Amniotic epithelial cell (primary cell): ENCODE measurements at regions not wholly inside any gene's neighbourhood (a gene's known extent, or its start where the extent isn't known, plus 50 kb on each side); places are given as distances from the start of the nearest gene placed in this dataset.
"Not testable (repeated sequence)": the region's sequence is repeated elsewhere in the genome, so short reads cannot be mapped to it uniquely, and the experiment has no call there.

Source experiments
- DNase-seq: peaks from one replicate; pipeline ENCODE4 v3.0.0-alpha.2; 2010; ENCODE audit warnings: low read depth

- DNase-seq: no peak
Observed at GRCh38 chr5:14054965-14055963, 87.9 kb upstream of the TRIO start.

GRCh38 chr5:14054111-14054854, 88.9 kb upstream of the TRIO start:
- DNase-seq: no peak

GRCh38 chr5:14050821-14051220, 92.3 kb upstream of the TRIO start:
- DNase-seq: no peak

- no peak for DNase-seq
Observed at GRCh38 chr5:14048434-14048833, 94.7 kb upstream of the TRIO start.

- DNase-seq: peak; percentile 6
Observed at GRCh38 chr5:14041528-14042192, 97.2 kb upstream of the DNAH5 start.

DNA sequence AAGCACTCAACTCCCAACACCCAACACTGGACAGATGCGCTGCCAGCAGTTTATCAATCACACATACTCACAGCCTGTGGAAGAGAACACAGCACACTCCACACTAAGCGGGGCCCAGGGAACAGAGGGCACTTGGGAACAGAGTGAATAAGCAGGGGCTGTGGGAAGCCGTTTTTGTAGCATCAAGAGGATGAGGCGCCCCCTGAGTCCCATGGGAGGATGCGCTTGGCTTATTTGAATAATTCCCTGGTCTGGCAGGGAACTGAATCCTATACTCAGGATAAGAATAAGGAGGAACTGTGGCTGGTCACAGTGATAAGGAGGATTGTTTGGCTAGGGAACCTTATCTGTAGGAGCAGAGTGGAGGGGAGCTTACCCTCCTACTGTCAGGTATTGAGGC, 96.1 kb upstream of the DNAH5 start:
- DNase-seq: no peak

GRCh38 chr5:14039576-14039975, 95.1 kb upstream of the DNAH5 start:
- no peak for DNase-seq

- DNase-seq: no peak
Observed at GRCh38 chr5:14039063-14039462, 94.6 kb upstream of the DNAH5 start.

DNA sequence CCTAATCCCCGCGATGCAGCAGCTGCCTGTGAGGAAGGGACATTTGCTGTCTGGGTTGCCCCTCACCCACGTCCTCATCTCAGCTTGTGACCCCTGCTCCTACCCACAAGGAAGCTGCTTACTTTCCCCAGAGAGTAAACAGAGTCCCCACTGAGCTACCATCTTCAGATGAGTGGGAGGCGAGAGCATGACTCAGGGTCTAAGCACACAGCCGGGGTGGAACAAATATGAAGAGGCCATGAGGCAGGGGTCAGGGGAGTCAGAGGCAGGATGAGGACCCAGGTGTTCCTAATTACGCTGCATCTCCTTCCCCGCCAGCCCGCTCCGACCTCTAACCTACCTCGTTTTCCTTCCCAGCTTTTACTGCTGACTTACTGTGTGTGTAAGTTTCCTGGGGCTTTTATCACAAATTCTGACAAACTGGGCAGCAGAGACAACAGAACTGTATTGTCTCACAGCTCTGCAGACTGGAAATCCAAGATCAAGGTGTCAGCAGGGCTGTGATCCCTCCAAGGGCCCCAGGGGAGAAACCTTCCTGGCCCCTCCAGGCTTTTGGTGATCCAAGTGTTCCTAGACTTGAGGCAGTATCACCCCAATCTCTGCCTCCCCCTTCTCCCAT, 94.0 kb upstream of the DNAH5 start:
- peak; percentile 58 for DNase-seq

DNA sequence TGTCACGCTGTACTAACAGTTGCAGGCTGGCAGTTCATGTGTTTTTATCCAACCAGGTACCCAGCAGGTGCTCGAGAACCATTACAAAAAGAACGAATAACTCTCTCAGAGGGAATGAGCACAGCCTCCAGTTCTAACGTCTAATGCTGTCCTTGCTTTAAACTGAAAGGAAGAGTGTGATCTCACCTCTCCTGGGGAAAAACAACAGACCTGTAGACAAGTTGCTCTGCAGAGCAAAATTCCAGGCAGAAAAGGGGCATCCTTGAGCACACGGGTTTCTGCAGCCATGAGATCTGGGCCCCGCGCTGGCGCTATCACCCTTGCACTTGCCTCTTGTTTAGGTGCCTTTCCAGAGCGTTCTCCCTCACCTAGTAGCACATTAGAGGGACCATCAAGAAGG, 92.5 kb upstream of the DNAH5 start:
- DNase-seq: peak; percentile 13

- no peak for DNase-seq
Observed at GRCh38 chr5:14036514-14036913, 92.0 kb upstream of the DNAH5 start.

DNA sequence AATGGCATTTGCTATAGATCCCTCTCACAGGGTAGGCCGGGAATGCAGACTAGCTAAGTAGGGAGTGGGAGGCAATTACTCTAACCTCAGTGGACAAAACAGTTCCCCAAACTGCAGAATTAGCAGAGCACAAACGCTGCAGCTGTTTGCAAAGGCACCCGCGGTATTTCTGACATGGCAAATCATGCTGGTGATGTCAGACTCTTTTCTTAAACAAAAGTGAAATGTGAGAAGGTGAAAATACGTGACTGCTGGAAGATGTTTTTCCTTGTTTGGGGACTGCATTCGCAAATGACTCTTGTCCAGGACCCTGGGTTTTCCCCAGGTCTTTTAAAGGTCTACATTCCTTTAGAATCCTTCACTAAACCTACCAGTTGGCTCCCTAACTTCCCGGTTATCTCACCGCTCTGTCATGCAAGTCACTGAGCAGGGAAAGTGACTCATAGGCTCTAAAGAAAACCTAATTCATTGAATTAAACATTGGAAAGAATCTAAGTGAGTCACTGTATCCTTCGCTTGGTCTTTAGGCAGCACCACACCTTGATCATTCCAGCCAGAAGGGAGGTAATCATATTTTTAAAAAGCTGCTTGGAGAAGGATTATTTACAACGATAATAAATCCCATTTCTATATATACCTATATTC, 91.5 kb upstream of the DNAH5 start:
- peak; percentile 87 for DNase-seq

GRCh38 chr5:14034963-14035362, 90.5 kb upstream of the DNAH5 start:
- DNase-seq: no peak

DNA sequence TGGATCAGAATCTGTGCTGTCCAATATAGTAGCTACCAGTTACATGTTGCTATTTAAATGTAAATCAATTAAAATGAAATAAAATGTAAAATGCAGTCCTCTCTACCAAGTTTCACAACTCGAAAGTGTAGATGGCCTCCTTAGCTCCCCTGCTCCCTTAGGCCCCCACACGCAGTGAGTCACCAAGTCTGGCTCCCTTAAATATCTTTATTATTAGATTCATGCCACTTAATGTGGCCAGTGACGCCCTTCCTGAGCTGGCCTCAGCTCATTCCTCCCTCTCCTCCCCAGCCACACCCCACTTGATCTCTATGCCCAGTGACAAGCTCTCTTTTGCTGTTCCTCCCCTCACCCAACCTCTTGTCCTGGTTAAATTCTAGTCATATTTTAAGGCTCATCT, 88.4 kb upstream of the DNAH5 start:
- no peak for DNase-seq

DNA sequence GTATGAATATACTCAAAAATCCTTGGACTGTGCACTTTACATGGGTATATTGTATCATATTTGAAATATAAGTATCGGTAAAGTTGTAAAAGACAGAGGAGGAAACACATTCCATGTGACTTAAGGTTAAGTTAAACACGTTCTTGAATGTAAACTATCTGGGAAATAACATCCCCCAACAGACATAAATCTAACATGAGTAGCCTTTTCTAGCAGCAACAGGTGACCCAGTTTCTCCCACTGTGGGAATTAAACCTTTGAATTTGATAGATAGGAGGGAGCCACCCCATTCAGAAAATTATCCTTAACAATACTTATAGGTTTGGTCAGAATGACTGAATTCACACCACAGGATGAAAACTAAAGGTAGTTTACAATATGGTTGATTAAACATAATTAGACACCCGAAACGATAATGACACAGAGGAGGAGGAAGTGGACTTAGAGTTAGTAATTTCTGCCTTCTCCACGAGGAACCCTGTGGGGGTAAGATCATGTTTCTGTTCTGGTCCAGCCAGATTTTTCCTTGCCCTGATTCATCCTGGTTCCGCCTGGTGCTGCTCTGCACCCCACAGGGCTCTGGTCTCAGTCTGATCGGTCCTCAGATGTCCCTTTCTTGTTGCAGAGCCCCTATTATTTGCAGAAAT, 84.6 kb upstream of the DNAH5 start:
- no peak for DNase-seq

- no peak for DNase-seq
Observed at GRCh38 chr5:14028188-14028587, 83.7 kb upstream of the DNAH5 start.

DNA sequence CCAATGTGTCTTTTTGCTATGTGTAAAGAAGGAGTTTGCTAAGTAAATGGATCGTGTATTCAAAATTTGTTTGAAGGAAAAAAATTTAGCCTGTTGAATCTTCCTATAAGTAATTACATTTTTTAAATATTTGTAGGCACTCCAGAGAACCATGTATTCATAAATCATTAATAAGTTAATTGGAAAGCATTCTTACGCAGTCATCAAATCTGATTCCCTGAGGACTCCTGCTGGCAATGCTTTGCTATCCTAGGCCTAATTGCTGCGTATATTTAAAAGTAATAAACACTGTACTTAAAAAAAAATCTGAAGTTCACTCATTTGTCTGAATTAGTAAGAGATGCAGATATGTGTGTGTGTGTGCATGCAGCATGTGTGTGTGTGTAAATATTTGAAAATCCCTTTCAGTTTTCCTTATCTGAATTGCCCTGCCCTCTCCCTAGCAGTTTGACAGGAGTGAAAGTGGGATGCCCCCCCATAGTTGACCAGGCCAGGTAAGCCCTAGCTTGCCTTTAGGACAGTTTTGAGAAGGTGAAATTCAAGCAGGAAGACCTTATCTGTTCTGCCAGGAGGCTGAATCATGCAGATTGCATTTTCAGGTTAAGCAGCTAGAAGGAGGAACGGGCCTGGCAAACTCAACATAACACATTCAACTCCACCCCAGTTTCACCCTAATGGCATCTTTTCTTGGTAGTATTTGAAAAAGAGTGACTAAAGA, 81.2 kb upstream of the DNAH5 start:
- no peak for DNase-seq

GRCh38 chr5:14022971-14023370, 78.5 kb upstream of the DNAH5 start:
- no peak for DNase-seq

DNA sequence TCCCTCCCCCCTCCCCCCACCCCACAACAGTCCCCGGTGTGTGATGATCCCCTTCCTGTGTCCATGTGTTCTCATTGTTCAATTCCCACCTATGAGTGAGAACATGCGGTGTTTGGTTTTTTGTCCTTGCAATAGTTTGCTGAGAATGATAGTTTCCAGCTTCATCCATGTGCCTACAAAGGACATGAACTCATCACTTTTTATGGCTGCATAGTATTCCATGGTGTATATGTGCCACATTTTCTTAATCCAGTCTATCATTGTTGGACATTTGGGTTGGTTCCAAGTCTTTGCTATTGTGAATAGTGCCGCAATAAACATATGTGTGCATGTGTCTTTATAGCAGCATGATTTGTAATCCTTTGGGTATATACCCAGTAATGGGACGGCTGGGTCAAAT, 76.5 kb upstream of the DNAH5 start:
- not testable (repeated sequence) for DNase-seq

- DNase-seq: no peak
Observed at GRCh38 chr5:14019768-14020290, 75.3 kb upstream of the DNAH5 start.
